Thymus (tissue), 11 donors: ENCODE measurements at regions not wholly inside any gene's neighbourhood (a gene's known extent, or its start where the extent isn't known, plus 50 kb on each side); places are given as distances from the start of the nearest gene placed in this dataset.

Experiments
- DNase-seq, 9 donors: peaks; one replicate each; pipeline ENCODE4 v3.0.0-alpha.2; 2013; ENCODE audit warnings: low spot score in 9 of 9, low read depth in 6 of 9, missing footprints in 1 of 9
- H3K27ac ChIP-seq, 2 donors: one replicate each; pipeline ENCODE4 v1.5.1; 2013; ENCODE audit warnings: control low read depth in 1 of 2, low read depth in 1 of 2, low read length in 1 of 2, mild to moderate bottlenecking in 1 of 2, moderate library complexity in 1 of 2
- H3K27me3 ChIP-seq, 2 donors: one replicate each; pipeline ENCODE4 v1.5.1; 2013; ENCODE audit warnings: low read length in 1 of 2; ENCODE audit not compliant: control insufficient read depth in 2 of 2, insufficient read depth in 1 of 2
- H3K36me3 ChIP-seq, 2 donors: one replicate each; pipeline ENCODE4 v1.5.1; 2013; ENCODE audit warnings: low read length in 1 of 2, mild to moderate bottlenecking in 1 of 2, moderate library complexity in 1 of 2; ENCODE audit not compliant: control insufficient read depth in 2 of 2, insufficient read depth in 2 of 2
- H3K4me1 ChIP-seq, 2 donors: one replicate each; pipeline ENCODE4 v1.5.1; 2013; ENCODE audit warnings: low read length in 2 of 2; ENCODE audit not compliant: control insufficient read depth in 2 of 2, insufficient read depth in 2 of 2
- H3K4me3 ChIP-seq, 2 donors: one replicate each; pipeline ENCODE4 v1.5.1; 2013; ENCODE audit warnings: low read length in 2 of 2, control low read depth in 1 of 2, mild to moderate bottlenecking in 1 of 2
- H3K9me3 ChIP-seq, 2 donors: one replicate each; pipeline ENCODE4 v1.5.1; 2013; ENCODE audit warnings: low read length in 1 of 2, mild to moderate bottlenecking in 1 of 2; ENCODE audit not compliant: control insufficient read depth in 2 of 2, insufficient read depth in 1 of 2
- WGBS: extraction: QIAGEN DNeasy Blood & Tissue Kit; methylation state at CpG from one replicate; pipeline ENCODE4 v1.1.7; 2013; 5-methylcytosine and 5-hydroxymethylcytosine counted together
- donor health status: healthy.

GRCh38 chr5:68431601-68432337, 216.2 kb downstream of the PIK3R1 start:
- Histone ChIP-seq H3K4me1 (peaks cover 39 to 53% of the 10 kb centered on the region in 2 donors), H3K27ac (no peak overlapping the region)
- WGBS, result 86% methylated on average over 6 of the region's 6 CpGs

GRCh38 chr5:68432682-68433081, 217.1 kb downstream of the PIK3R1 start:
- Histone ChIP-seq H3K27me3 (no peaks in the 10 kb centered on the region), H3K9me3 (no peaks in the 10 kb centered on the region), H3K4me1 (peaks cover 46 to 60% of the 10 kb centered on the region in 2 donors), H3K36me3 (no peaks in the 10 kb centered on the region), H3K4me3 (no peak overlapping the region), H3K27ac (no peak overlapping the region)
- 96% methylated on average over 7 of the region's 7 CpGs for WGBS
- no peak for DNase-seq

More at GRCh38 chr5:68431601-68432337, 216.2 kb downstream of the PIK3R1 start:
- no peak for DNase-seq
- Histone ChIP-seq H3K27me3 (no peaks in the 10 kb centered on the region), H3K36me3 (no peaks in the 10 kb centered on the region), H3K9me3 (no peaks in the 10 kb centered on the region), H3K4me3 (no peak overlapping the region)

GRCh38 chr5:68433526-68433922, 218.0 kb downstream of the PIK3R1 start:
- Histone ChIP-seq H3K9me3 (no peaks in the 10 kb centered on the region), H3K4me1 (peaks cover 48 to 56% of the 10 kb centered on the region in 2 donors), H3K27me3 (no peaks in the 10 kb centered on the region), H3K36me3 (no peaks in the 10 kb centered on the region), H3K4me3 (no peak overlapping the region), H3K27ac (peak overlapping the region; percentile 61 to 62)
- 97% methylated on average over 3 of the region's 3 CpGs for WGBS
- DNase-seq, result no peak

- Histone ChIP-seq H3K9me3 (no peaks in the 10 kb centered on the region), H3K4me3 (peak overlapping the region in 1 of 2 donors; percentile 0), H3K36me3 (no peaks in the 10 kb centered on the region), H3K4me1 (peaks cover 53 to 57% of the 10 kb centered on the region in 2 donors), H3K27me3 (no peaks in the 10 kb centered on the region), H3K27ac (peak overlapping the region; percentile 61 to 85)
- peak; percentile 39 to 90 (median 66) for DNase-seq
- 46% methylated on average over 27 of the region's 27 CpGs for WGBS
Observed at GRCh38 chr5:68433923-68434879, 218.6 kb downstream of the PIK3R1 start.

GRCh38 chr5:68435611-68436010, 220.1 kb downstream of the PIK3R1 start:
- no peaks in the 10 kb centered on the region for H3K27me3 ChIP-seq
- DNase-seq, result peak in 1 of 9 donors; percentile 36
- H3K4me1 ChIP-seq, result peaks cover 66 to 67% of the 10 kb centered on the region in 2 donors
- H3K36me3 ChIP-seq, result no peaks in the 10 kb centered on the region
- H3K4me3 ChIP-seq, result no peak overlapping the region
- WGBS, result 38% methylated on average over 1 of the region's 1 CpG
- no peaks in the 10 kb centered on the region for H3K9me3 ChIP-seq
- peak overlapping the region in 1 of 2 donors; percentile 54 for H3K27ac ChIP-seq

- WGBS, result 96% methylated on average over 3 of the region's 3 CpGs
- Histone ChIP-seq H3K4me1 (peaks cover 69 to 76% of the 10 kb centered on the region in 2 donors), H3K9me3 (no peaks in the 10 kb centered on the region), H3K4me3 (no peak overlapping the region), H3K36me3 (no peaks in the 10 kb centered on the region), H3K27me3 (no peaks in the 10 kb centered on the region), H3K27ac (no peak overlapping the region)
- peak in 1 of 9 donors; percentile 33 for DNase-seq
Observed at GRCh38 chr5:68436686-68437520, 221.3 kb downstream of the PIK3R1 start.

GRCh38 chr5:68438876-68439275, 223.3 kb downstream of the PIK3R1 start:
- no peaks in the 10 kb centered on the region for H3K36me3 ChIP-seq
- peaks cover 78 to 81% of the 10 kb centered on the region in 2 donors for H3K4me1 ChIP-seq
- H3K27ac ChIP-seq, result no peak overlapping the region
- no peaks in the 10 kb centered on the region for H3K27me3 ChIP-seq
- DNase-seq, result no peak
- H3K4me3 ChIP-seq, result no peak overlapping the region
- 86% methylated on average over 1 of the region's 1 CpG for WGBS
- no peaks in the 10 kb centered on the region for H3K9me3 ChIP-seq

GRCh38 chr5:68440245-68440644, 224.7 kb downstream of the PIK3R1 start:
- WGBS, result 100% methylated on average over 2 of the region's 2 CpGs
- Histone ChIP-seq H3K4me3 (no peak overlapping the region), H3K36me3 (no peaks in the 10 kb centered on the region), H3K9me3 (no peaks in the 10 kb centered on the region), H3K4me1 (peaks cover 67 to 70% of the 10 kb centered on the region in 2 donors), H3K27me3 (no peaks in the 10 kb centered on the region), H3K27ac (no peak overlapping the region)
- no peak for DNase-seq
